Stimulated activated CD4-positive, alpha-beta T cell treated with anti-CD3 and anti-CD28 coated beads, Interleukin-2, amount 100 ng/mL, for 48 hours (primary cell): ENCODE measurements at regions not wholly inside any gene's neighbourhood (a gene's known extent, or its start where the extent isn't known, plus 50 kb on each side); places are given as distances from the start of the nearest gene placed in this dataset.
"Not testable (repeated sequence)": the region's sequence is repeated elsewhere in the genome, so short reads cannot be mapped to it uniquely, and the experiment has no call there.

ENCODE experiments used
- DNase-seq, 2 donors: peaks; one replicate each; pipeline ENCODE4 v3.0.0-alpha.2; 2020

DNA sequence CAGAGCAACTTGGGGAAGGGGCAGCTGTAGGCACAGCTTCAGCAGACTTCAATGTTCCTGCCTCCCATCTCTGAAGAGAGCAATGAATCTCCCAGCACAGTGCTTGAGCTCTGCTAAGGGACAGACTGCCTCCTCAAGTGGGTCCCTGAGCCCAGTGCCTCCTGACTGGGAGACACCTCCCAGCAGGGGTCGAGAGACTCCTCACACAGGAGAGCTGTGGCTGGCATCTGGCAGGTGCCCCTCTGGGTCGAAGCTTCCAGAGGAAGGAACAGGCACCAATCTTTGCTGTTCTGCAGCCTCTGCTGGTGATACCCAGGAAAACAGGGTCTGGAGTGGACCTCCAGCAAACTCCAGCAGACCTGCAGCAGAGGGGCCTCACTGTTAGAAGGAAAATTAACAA lies 563.8 kb downstream of the RWDD3 start:
- DNase-seq: not testable (repeated sequence)

DNA sequence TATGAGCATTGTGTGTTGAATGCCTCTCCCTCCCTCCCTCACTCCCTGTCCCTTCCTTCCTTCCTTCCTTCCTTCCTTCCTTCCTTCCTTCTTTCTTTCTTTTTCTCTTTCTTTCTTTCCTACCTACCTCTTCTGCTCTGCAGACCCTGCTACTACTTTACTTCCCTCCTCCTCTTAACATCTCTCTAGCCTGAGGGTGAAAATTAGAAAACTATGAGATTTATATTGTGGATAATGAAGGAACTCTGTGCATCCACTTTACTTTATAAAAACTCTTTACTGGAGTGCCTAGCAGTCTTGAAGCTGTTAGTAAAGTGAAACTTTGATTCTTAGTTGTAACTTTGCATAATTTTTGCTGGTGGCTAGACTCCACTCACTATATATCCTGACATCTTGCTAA lies 572.2 kb downstream of the RWDD3 start:
- DNase-seq: no peak

DNA sequence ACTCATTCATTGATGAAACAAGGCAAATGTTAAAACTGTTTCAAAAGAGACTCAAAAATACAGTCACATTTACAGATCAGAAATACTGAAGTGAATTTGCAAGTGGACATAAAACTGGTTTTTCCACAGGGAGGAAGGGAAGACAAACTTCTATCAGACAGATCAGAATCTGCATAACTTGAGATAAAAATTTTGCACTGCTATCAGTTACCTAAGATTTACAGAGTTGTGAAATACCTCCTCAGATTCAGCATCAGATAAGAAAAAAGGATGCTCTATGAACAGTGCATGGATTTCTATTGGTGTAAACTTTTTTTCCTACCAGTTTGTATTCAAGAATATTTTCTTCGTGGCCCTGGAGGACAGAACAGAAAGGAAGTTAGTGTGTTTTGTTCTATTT lies 575.4 kb downstream of the RWDD3 start:
- DNase-seq: no peak

DNA sequence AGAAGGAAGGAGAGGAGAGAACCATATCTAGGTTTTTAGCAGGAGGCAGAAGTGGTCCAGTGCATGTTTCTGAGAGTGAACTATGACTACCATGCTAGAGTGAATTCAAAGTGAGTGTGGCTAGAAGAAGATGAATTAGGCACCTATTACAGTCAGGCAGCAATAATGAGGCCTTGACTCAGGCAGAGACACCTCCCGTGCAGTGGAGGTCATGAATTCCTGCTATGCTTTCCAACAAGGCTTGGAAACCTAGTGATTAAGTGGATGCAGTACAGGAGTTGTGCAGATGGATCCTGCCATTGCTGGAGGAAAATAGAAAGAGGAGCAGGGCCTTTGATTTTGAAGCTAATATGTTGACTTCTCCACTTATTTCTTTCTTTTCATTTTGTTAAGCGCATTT lies 581.5 kb downstream of the RWDD3 start:
- DNase-seq: no peak

DNA sequence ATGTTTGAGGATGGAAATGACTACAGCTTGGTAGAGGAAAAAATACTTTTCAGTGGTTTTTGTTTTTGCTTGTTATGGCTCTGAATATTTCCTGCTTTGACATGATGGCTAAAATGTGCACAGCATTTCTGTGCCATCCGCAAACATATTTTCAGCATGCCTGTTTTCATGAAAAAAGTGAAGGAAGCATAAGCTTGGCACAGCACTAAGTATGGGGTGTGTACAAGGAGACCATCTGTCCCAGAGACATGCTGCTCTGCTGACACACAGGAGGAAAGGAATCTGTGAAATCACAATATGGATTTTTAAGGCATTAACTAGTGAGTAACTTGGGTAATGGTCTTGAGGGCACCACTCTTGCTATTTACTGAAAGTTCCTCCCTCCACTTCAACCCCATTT lies 595.5 kb downstream of the RWDD3 start:
- DNase-seq: no peak

DNA sequence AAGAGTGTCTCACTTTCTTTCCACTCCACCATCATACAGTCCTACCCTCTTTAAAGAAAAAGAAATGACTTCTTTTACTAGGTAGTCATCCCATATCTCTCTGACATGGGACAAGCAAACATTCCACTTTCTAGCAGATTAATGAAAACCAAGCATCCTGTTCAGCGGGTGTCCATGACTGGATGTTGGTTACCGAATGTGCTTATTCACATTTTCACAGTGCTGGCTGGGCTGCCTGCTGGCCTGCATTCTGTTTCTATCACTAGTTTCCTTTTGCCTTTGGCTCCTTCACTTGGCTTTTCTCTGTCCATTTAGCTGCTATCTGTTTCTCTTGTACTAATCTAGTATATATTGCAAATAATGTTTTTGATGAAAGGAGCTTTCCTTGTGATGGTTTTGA lies 598.4 kb downstream of the RWDD3 start:
- no peak for DNase-seq

DNA sequence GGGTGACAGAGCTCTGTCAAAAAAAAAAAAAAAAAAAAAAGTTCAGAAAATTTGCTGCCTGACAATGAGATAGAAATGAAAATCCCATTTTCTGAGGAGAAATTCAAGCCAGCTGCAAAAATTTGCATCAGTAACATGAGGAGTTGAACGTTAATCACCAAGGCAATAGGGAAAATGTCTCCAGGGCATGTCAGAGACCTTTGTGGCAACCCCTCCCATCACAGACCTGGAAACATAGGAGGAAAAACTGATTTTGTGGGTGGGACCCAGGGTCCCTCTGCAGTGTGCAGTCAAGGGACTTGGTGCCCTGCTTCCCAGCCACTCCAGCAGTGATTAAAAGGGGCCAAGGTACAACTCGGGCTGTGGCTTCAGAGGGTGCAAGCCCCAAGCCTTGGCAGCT lies 615.4 kb downstream of the RWDD3 start:
- DNase-seq: no peak

DNA sequence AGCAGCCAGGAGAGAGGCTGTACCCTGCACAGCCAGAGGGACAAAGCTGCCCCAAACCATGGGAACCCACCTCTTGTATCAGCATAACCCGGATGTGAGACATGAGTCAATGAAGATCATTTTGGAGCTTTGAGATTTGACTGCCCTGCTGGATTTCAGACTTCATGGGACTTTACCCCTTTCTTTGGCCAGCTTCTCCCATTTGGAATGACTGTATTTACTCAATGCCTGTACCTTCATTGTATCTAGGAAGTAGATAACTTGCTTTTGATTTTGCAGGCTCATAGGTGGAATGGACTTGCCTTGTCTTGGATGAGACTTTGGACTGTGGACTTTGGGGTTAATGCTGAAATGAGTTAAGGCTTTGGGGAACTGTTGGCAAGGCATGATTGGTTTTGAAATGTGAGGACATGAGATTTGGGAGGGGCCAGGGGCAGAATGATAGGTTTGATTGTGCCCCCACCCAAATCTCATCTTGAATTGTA lies 616.2 kb downstream of the RWDD3 start:
- DNase-seq: no peak

DNA sequence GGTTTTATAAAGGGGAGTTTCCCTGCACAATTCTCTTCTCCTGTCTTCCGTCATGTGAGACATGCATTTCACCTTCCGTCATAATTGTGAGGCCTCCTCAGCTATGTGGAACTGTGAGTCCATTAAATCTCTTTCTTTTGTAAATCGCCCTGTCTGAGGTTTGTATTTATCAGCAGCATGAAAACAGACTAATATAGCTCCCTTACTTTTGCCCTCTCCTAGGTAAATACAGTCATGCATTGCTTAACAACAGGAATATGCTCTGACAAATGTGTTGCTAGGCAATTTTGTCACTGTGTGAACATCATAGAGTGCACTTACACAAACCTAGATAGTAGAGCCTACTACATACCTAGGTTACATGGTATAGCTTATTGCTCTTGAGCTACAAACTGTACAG lies 616.8 kb downstream of the RWDD3 start:
- no peak for DNase-seq

DNA sequence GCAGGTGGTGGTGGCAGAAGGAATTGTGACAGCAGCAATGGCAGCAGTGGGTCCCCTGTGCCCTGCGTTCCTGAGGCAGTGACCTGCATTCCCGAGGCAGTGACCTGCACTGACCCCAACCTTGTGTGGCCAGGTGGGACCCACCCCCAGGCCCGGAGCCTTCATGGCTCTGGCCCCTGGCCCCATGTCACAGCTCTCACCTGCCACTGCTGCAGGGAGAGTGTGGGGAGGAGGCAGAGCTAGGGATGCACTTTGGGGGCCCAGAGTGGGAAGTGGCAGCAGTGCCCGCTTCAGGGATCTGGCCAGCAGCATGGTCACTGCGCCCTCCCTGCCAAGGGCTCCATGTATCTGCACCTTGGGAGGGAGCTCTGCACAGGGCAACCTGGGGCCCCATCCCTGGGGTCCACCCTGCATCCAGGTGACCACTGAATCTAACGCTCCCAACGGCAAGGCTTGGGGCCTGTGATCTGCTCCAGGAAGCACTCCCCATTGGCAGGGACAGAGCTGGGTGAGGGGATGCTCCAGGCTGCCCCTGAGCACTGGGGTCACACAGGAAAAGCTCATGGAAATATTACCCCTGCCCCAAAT lies 618.6 kb downstream of the RWDD3 start:
- DNase-seq: no peak

DNA sequence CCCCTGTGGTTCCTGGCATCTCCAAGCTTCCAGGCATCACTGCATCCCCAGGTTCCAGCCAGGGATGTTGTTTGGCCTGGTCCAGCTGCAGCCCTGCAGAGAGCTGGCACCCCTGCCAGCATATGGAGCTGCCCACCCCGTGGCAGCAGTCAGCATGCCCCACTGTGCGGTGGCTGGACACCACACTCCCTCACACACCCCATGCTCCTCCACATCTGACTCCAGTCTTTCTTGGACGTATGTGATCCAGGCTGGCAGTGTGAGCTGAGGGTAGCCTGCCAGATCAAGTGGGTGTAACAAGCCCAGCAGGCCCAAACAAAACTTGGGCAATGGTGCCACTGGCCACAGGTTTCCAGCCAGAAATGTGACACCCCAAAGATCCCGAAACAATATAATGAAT lies 620.4 kb downstream of the RWDD3 start:
- no peak for DNase-seq

DNA sequence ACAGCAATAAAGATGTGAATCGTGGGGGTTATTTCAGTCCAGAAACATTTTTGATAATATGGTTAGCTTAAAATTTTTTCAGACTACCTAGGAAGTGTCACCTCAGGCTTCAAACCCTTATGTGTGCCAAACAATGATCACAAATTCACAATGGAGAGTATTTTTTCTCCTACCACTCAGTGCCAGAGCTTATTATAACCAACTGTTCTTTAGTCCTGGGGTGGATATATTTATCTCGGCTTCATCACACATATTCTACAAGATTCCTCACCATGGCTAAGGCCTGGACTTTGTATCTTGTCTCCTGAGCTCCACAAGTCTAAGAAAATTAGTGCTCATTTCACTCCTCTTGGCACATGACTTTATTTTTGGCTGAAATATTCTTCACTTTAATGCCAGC lies 629.1 kb downstream of the RWDD3 start:
- no peak for DNase-seq

DNA sequence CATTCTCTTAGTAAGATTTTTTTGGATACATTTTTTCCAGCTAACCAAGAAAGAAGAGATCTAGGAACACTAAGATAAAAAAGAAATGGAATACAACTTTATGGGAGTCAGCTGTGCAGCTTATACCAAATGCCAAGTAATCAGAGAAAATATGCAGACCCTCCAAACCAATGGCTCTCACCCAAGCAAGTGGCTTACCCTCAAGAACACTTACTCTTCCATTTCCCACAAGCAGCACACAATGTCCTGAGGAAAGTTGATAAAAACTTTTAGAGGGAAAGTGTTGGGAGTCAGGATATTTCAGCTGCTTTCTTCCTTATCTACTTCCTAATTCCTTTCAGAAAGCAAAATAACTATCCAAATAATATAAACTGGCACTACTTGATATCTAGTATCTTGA lies 631.8 kb downstream of the RWDD3 start:
- no peak for DNase-seq

DNA sequence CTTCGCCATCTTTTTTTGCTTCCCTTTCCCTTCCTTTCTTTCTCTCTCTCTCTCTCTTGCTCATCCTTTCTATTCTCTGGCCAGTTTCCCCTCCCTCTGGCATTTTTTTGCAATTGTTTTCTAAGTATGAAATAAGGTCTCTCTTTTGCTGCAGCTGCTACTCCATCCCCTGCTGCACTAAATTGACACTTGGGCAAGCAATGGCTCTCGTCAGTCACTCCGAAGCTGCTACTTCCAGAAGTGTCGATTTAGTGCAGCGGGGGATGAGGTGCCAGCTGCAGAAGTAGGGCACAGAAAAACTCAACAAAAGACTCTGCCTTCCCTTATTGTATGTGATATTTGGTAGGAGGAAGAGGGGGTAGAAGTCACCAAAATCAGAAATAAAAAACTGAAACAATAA lies 642.3 kb downstream of the RWDD3 start:
- no peak for DNase-seq

DNA sequence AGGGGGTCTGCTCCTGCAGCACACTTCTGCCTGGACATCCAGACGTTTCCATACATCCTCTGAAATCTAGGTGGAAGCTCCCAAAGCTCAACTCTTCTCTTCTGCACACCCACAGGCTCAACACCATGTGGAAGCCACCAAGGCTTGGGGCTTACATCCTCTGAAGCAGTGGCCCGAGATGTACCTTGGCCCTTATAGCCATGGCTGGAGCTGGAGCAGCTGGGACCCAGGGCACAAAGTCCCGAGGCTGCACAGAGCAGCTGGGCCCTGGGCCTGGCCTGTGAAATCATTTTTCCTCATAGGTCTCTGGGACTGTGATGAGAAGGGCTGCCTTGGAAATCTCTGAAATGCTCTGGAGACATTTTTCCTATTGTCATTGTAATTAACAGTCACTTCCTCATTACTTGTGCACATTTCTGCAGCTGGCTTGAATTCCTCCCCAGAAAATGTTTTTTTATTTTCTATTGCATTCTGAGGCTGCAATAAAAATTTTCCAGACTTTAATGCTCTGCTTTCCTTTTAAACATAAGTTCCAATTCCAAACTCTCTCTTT lies 645.6 kb downstream of the RWDD3 start:
- no peak for DNase-seq

DNA sequence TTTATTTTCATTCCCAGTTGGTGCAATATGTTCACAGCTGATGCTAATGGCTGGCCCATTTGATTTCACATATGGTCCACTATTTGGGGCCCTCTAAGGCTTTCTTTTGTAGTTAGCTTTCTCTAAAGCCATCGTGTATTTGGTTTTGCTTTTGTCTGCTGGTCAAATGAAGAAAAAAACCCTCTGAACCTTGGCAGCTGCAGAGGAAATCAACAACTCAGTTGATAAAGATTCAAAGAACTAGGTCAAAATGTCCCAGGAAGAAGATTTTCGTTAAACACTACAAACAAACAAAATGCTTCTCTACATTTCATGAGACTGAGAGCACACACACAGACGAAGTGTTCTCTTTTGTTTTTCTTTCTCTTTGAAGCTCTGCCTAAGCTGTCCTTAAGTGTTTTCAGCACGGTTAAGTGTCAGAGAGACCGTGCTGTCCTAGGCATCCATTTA lies 655.0 kb downstream of the RWDD3 start:
- no peak for DNase-seq

DNA sequence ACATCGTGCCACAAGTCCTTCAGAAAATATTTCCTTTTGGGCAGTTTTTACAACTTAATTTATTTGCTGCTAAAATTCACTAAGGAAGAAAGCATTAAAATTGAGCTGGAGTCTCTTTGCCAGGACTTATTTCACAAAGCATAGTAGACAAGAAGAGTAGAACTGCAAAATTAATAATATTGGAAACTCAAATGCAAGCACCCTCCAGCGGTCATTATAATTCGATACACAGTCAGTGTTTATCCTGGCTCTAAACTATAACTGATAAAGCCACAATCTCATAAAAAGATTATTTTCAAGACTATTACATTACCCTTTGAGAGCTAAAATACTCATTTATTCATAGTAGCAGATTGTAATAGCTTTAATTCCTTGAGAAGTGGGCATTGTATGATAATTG lies 655.4 kb downstream of the RWDD3 start:
- no peak for DNase-seq

DNA sequence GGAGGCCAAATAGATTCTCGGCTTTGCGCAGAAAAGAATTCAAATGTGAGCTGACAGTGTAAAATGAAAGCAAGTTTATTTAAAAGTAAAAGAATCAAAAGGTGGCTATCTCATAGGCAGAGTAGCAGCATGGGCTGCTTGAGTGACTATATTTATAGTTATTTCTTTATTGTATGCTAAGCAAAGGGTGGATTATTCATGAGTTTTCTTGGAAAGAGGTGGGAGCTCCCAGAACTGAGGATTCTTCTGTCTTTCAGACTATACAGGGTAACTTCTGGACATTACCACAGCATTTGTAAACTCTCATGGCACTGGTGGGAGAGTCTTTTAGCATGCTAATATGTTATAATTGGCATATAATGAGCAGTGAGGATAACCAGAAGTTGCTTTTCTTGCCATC lies 659.9 kb downstream of the RWDD3 start:
- DNase-seq: no peak

DNA sequence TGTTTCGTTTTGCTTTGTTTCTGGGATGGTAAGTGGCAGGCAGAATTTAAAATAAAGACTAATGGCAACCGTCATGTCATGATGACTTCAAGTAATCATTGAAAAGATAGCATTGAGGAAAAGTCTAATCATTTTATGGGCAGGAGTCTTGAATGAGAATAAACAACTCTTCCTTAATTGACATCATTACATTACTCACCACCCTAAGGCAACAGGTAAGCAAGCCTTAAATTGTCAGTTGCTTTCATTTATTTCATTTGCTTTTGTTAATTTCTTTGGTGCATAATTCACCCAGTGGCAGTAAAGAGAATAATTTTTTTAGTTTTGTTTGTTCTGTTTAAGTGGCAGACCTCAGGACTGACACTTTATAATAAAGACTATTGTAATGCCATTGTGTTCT lies 669.0 kb downstream of the RWDD3 start:
- no peak for DNase-seq

DNA sequence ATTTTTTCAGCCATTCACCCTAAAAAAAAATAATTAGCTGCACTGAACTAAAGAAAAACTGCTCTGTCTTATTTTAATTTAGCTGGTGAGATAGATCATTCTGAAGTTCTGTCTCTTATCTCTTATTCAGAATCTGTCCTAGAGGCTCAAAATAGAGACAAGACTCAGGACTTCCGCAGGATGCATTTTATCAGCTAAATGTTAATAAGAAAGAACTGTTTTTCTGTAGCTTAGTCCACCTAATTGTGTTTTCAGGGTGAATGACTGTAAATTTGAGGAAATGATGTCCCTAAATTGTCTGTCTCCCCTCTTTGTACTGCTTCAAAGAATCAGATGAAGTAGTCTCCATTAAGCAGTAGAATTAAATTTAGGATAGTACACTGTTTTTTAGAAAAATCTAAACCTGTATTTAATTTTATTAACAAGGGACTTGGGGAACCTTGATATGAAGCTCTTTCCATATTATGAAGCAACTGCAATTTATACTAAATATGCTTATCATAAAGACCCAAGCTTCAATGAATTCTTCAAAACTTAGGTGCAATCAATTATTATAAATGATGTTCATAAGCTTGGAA lies 671.9 kb downstream of the RWDD3 start:
- DNase-seq: no peak

DNA sequence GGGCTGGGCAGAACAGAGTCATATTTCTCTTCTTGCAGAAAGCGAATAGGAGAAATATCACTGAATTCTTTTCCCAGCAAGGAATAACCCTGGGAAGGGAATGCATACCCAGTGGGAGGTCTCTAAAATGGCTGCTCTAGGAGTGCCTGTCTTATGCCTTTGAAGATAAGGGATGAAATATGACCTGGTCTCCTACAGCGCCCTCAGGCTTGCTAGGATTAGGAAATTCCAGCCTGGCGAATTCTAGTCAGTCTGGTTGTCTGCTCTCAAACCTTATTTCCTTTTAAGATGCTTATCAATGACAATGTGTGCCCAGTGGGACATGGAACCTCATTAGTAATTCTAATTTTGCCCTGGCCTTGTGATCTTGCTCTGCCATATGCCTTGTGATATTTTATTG lies 677.7 kb downstream of the RWDD3 start:
- not testable (repeated sequence) for DNase-seq

DNA sequence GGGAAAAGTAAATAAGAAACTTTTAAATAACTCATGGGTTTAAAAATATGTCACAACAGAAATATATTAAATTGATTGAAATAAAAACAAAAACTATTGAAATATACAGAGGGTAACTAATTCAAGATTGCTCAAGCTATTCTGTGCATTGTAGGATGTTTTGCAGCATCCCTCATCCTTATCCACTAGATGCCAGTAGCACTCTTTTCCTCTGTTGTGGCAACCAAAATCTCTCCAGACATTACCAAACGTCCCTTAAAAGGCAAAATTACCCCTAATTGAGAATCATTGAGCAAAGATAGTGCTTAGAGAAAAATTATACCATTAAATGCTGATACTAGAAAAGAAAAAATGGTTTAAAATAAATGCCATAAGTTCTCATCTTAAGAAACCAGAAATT lies 682.6 kb downstream of the RWDD3 start:
- DNase-seq: no peak

DNA sequence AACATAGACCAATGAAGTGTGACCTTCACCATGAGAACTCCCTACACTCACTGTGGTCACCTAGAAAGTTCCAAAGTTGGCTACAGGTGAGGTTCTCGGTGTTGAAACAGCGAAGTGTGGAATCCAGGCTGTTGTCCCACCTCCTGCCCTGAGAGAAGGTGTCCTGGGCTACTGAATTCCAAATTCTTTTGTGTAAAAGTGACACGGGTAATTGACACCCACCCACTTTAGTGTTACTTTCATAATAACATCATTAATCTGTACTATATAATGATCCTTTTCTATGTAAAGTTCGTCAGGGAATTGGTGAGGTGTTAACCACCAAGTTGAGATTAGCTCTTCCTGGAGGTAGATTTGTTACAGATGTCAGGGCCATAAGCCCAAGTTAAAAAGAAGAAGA lies 690.7 kb downstream of the RWDD3 start:
- DNase-seq: no peak

DNA sequence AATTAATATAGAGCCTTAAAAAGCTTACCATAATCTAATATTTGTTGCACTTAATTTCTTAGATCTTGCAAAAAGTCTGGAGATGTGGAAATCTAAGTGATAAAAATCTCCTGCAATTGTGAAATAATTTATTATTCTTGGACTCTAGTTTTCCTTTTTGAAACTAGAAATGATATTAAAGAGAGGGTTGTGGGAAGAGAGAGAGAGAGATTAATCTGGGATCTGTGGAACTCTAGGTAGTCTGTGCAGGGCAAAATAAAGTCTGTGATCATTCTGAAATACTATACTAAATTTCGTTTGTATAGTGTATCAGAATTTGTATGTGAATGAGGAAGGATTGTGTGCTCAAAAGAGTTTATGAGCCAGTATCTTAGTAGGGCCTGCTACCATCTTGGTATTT lies 692.3 kb downstream of the RWDD3 start:
- DNase-seq: no peak

DNA sequence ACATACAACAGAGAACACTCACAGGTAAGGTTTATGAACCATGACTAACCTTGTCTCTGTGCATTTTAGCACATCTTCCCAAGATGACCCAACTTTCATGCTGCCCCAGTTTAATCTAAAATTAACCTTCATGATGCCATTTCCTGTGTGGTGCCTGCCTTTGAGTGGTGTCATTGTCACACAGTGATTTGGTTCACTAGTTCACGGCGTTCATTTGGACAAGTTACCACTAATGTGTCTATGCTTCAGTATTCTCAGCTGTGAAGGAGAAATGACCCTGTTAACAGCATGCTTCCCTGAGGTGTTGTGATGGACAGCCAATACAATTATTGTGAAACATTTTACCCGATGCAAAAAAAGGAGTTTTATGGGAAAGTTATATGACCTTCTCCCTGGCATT lies 693.1 kb downstream of the RWDD3 start:
- DNase-seq: no peak
